GM20431 (cell line): ENCODE measurements at regions not wholly inside any gene's neighbourhood (a gene's known extent, or its start where the extent isn't known, plus 50 kb on each side); places are given as distances from the start of the nearest gene placed in this dataset.

ENCODE experiments used
- in situ Hi-C: fragments of 300-500 bp; cut with MseI, MboI; formaldehyde crosslinking; loops from one replicate; pipeline ENCODE4 v1.15.0; 2020; ENCODE audit warnings: low sequenced_read_pairs; ENCODE audit not compliant: unreplicated experiment

DNA sequence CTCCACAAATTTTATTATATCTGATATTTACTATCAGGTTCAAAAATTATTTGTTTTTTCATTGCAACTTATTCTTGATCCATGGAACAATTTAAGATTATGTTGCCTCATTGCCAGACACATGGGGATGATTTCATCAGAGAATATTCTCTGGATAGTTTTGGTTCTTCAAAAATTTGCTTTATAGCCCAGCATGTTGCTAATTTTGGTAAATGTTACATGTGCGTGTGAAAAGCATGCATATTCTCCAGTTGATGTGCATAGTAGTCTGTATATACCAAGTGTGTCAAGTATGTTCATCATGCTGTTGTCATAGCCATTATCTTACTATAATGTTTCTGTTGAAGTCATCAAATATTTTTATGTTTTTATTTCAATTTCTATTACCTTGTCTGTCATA is 122.3 kb downstream of the RFC3 start:
- in situ Hi-C loops, result loop anchor here (25.0 kb wide), 1 partner anchor 1222 kb away; no protein-coding TSS in a partner anchor

- in situ Hi-C loops, result loop anchor here (25.0 kb wide), 1 partner anchor 1221 kb away; no protein-coding TSS in a partner anchor
Measured at GRCh38 chr13:33940898-33941297, 122.9 kb downstream of the RFC3 start.

- in situ Hi-C loops, result loop anchor here (25.0 kb wide), 1 partner anchor 1217 kb away; no protein-coding TSS in a partner anchor
Measured at GRCh38 chr13:33945477-33945876, 127.5 kb downstream of the RFC3 start.

- in situ Hi-C loops, result no loop called here
Measured at GRCh38 chr13:33953203-33953602, 135.3 kb downstream of the RFC3 start.

DNA sequence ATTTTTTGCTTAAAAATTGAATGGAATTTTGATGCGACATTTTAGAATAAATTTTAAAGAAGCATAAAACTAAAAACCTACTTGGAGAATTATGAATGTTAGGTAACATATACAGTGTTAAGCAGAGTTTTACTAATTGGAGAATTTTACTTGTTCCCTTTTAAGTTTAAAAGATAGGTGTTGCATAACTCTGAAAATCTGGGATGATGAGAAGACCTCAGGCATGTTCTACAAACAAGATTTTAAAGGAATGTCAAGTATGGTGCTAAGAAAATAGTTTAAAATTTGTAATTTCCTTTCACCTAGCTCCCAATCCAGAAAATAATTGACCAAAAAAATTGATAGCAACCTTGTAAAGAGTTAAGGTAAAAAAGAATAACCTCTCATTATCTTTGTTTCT is 135.8 kb downstream of the RFC3 start:
- in situ Hi-C loops, result no loop called here

DNA sequence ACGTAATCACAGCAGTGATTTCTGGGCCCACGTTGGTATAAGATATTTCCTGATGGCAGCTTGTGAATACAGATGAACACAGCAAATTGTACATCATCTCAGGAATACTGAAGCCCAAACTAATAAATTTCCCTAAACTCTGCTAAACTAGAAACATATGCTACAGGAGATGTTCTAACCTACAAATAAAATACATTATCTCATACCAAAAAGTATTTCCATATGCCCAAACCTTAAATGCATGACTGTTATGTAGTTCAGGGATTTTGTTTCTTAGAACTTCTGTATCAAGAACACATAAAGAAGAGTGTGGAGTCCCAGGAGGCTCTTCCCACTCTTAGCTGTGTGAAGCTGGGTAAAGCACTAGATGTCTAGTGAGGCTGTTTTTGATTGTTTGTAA is 138.4 kb downstream of the RFC3 start:
- in situ Hi-C loops, result no loop called here

- in situ Hi-C loops, result no loop called here
Measured at GRCh38 chr13:33957497-33957905, 139.6 kb downstream of the RFC3 start.

GRCh38 chr13:33958964-33959363 is 141.0 kb downstream of the RFC3 start:
- in situ Hi-C loops, result no loop called here

- in situ Hi-C loops, result no loop called here
Measured at GRCh38 chr13:33963134-33963533, 145.2 kb downstream of the RFC3 start.

DNA sequence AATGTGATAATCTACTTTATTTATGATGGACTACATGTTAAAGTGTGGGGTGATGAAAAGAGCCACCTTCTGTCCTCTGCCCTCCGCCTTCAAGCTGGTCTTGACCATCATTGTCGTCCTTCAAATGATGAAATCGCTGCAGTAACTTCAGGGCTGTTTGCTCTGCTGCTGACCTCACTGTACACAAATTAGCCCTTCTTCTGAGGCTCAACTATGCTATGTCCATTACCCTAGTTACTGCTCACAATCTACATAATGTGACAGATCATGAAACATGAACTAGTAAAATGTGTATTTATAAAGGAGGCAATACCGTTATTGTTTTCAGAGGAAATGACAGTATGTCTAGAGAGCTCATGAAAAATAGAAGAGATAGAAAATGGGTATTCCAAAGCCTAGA is 145.9 kb downstream of the RFC3 start:
- in situ Hi-C loops, result no loop called here

DNA sequence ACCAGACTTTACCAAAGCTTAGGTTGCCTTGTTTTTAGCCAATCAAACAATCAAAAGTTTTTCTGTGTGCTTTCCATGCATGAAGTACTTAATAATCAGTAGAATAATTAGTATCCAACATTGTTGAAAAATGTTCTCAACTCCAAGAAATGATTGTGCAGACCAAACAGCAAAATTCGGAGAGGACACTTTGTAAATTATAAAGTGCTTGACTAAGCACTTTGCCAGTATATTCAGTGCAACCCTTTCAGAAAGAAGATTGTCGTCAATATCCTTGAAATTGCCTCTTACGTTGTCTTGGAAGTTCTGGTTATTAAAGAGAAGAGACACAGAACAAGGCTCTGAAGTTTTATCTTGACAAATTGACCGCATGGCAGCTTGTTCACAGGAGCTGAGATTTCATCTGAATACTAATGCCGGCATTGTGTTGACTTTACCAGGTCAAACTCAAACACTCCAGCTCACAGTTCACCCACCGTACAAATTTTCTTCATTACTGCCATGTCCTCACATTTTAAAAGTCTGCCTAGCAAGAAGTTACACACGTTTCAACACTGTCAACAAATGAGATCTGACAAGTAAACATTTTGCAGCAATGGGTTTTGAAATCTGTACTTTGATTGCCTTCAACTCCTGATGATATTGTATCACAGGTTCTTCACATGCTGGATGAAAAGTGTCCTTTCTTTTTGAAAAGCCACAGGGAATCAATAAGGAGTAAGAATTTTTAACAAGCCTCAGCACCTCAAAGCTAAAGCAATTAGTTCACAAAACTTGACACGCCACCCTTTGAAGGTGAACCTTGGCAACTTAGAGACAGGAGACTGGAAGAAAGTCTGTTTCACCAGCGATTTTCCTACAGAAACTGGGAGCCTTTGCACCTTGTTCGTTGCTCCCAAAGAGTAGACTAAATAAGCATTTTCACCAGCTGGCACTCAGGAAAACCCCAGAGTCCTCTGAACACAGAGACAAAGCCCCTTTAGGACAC is 150.9 kb downstream of the RFC3 start:
- in situ Hi-C loops, result no loop called here

DNA sequence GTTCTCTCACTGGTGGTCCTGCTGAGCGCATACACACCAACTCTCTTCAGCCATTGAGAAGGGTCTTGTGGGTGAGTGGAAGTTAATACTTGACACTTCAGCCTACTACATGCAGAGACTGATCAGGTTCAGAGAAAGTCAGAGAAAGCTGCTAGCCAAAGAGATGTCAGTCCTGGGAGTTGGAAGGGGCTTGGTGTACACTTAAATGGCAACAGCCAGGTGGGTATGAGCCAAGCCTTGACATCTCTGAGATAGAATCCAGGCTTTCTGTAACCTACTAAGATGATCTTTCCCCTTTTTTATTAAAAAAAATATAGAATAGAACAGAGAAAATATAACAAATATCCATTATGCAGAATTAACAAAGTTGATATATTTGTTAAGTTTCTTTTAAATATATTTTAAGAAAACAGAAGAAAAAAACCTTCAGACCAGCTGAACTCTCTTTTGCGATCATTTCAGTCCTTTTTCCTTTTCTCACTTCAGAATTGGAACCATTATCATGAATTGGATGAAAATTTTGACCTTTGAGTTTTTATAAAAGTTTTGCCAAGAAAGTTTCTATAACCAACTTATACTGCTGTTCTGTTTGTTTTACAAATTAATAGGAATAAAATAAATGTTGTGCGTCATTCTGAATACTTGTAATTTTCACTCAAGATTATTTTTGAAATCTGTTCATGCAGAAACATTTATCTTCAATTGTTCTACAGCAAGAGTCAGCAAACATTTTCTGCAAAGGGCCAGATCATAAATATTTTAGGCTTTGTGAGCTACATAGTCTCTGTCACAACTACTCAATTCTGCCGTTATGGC is 153.0 kb downstream of the RFC3 start:
- in situ Hi-C loops, result no loop called here

GRCh38 chr13:33971562-33971819 is 153.5 kb downstream of the RFC3 start:
- in situ Hi-C loops, result no loop called here

GRCh38 chr13:33973194-33973593 is 155.2 kb downstream of the RFC3 start:
- in situ Hi-C loops, result no loop called here

DNA sequence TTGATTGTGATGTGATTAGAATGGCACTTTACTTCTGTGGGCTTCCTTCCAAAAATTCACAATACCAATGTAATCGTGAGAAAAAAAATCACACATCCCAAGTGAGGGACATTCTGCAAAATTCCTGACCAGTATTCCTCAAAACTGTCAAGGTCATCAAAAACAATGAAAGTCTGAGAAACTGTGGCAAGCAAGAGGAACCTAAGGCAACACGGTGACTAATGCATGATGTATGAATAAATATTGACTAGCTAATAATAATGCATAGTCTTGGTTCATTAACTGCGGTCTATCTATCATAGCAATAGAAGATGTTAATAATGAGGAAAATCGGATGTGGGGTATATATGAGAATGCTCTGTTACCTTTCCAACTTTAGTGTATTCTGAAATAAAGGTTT is 159.0 kb downstream of the RFC3 start:
- in situ Hi-C loops, result no loop called here

GRCh38 chr13:33978653-33979052 is 160.7 kb downstream of the RFC3 start:
- in situ Hi-C loops, result no loop called here

- in situ Hi-C loops, result no loop called here
Measured at GRCh38 chr13:33992881-33993336, 175.0 kb downstream of the RFC3 start.

DNA sequence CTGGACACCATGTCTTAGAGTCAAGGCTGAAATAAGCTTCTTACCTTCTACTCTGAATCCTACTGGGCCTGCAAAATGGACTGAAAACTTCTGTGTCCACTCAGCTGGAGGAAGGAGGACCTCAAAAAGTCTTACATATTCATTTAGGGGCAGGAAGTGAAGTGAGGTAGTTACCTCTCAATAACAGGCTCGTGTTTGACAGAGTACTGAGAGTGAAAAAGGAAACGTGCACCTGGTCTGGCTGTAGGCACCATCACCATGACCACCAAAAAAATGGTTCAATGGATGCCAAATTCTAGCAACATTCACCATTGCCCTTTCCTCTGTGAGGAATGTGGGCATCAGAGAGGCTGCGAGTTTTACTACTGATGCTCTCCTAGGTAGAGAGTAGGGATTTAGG is 176.2 kb downstream of the RFC3 start:
- in situ Hi-C loops, result no loop called here

- in situ Hi-C loops, result no loop called here
Measured at GRCh38 chr13:33994826-33995502, 177.0 kb downstream of the RFC3 start.

DNA sequence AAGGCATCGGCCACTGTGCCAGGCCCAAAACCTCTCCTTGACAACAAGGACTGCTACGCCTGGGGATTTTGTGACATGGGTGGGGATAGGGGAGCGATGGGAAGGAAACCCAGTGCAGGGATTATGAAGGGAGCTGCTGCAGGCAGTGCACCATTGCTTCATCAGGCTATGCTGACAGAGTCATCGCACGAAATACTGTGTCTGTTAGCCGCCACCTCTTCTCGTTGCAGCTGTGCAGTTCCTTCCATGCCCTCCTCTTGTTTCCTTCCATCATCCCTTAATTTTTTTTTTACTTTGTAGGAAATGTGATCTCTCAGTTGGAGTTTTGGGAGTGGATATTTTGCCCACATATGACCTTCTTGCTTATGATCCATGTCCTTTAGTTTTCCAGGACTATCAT is 178.7 kb downstream of the RFC3 start:
- in situ Hi-C loops, result no loop called here
